ENCODE measurements at regions not wholly inside any gene's neighbourhood (a gene's known extent, or its start where the extent isn't known, plus 50 kb on each side); places are given as distances from the start of the nearest gene placed in this dataset.
"Not testable (repeated sequence)": the region's sequence is repeated elsewhere in the genome, so short reads cannot be mapped to it uniquely, and the experiment has no call there.

DNA sequence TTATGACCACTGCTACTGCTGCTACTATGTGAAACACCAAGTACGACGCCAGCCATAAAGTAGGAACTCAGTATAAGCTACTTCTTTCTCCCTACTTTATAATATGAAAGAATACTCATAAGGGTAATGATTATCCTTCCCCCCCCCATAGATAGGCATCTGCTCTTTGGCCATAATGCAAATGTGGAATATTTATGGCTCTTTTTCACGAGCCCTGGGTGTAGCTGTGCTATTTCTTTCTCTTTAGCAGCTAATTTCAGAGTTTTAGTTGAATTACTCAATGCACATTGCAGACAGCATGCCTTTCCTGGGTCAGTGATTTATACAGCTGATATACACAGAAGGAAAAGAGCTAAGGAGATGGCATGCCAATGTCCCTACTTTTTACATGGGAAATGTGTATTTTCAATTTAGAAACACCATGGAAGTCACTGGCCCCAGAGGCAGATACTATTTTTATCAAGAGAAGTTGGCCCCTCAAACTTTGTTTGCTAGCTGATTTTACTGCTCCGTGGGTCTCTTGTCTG, 234.1 kb upstream of the KIAA1217 start:
- DNase-seq, result no peak

DNA sequence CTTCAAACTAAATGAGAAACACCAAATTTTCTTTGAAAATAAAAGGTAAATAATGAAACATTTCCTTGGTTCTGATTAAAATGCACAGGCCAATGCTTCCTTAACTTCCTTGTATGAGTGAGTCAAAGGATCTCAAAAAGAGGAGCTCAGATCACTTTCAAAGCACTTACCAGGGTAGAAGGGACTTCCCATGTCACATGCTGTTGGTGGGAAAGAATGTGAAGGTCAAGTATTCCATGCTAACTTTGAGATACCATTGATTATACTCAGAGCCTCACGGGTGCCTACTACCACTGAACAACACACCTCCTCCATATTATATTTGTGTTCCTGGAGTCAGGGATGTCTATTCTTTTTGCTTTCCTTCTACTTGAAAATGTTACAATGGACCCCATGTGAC, 233.5 kb upstream of the KIAA1217 start:
- no peak for DNase-seq

- no peak for DNase-seq
Measured at GRCh38 chr10:23976275-23976674, 232.7 kb upstream of the KIAA1217 start.

GRCh38 chr10:23978317-23978716, 230.6 kb upstream of the KIAA1217 start:
- DNase-seq, result no peak

GRCh38 chr10:23980094-23980493, 228.8 kb upstream of the KIAA1217 start:
- DNase-seq, result no peak

DNA sequence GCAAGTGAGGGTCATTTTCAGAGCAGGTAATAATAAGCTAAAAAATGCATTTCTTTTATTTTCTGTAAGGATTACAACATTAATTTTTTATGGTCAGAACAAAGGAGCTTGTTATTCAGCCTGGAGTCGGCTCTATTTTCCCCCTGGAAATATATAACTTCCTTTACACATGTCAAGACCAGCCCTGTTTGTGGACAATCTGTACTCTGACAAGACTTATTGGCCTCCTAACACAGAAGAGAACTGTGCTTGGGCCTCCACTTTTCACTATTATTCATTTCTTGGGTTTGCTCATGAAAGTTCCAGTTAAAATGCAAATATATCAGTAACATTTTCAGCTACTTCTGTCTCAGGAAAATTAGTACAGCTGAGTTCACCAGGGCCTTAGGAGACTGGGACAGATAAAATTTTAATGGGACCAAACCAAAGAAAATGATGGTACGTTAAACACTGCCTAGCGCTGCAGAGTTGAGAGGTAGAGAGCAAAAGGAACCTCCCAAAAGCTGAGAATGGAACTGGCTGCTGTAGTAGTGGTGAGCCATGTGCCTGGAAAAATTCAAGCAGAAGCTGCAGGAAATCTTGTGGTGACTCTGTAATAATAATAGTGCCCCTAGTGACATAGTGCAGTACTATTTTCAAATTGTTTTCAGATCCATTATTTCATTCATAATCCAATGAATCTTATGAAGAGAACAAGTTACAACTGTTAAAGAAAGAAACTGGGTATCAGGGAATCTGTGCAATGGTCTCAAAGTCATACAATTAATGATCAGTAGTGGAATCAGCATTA, 227.2 kb upstream of the KIAA1217 start:
- no peak for DNase-seq

GRCh38 chr10:23984405-23984804, 224.5 kb upstream of the KIAA1217 start:
- not testable (repeated sequence) for DNase-seq

- no peak for DNase-seq
Measured at GRCh38 chr10:23988006-23988405, 220.9 kb upstream of the KIAA1217 start.

GRCh38 chr10:23994459-23995046, 214.4 kb upstream of the KIAA1217 start:
- peak; percentile 59 for DNase-seq

- no peak for DNase-seq
Measured at GRCh38 chr10:23999445-23999844, 209.5 kb upstream of the KIAA1217 start.

- no peak for DNase-seq
Measured at GRCh38 chr10:24000271-24000813, 208.6 kb upstream of the KIAA1217 start.

- no peak for DNase-seq
Measured at GRCh38 chr10:24006741-24007140, 202.2 kb upstream of the KIAA1217 start.

GRCh38 chr10:24007359-24007758, 201.6 kb upstream of the KIAA1217 start:
- no peak for DNase-seq

DNA sequence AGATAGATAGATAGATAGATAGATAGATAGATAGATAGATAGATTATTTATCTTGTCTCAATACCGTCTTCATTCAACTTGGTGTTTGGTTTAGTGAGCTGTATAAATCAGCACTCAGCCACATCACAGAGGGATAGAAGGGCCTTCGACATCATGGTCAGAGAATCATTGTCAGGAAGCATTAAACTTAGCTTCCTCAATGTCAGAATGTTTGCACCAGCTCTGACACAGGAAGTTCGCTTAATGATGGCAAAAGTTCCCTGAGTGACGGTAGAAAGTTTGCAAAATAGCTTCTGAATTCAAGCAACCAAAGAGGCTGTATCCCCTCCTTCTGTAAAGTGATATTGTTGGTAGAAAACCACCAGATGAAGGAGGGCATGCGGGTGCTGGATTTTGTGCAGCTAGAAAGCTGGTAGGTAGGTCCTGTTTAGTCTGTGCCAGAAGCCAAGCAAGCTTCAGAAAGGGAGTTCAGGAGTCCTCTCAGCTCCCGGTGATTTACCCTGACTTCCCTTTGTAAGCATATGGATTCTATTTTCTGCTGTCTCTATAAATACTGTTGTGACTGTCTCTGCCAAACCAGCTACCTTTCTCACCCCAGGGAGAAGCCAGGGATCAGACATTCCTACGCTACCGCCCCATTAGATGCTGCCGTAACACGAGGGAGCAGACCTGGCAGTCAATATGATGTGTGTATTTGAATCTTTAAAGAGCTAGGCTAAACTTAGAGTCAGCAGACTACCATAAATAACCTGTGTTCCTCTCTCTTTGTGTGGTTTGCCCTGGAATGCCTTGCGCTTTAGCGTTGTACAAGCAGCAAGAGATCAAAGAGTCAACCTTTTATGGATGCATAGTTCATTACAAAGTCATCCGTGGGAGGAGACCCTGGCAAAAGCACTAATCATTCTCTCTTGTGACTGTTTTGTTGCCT, 200.5 kb upstream of the KIAA1217 start:
- no peak for DNase-seq

DNA sequence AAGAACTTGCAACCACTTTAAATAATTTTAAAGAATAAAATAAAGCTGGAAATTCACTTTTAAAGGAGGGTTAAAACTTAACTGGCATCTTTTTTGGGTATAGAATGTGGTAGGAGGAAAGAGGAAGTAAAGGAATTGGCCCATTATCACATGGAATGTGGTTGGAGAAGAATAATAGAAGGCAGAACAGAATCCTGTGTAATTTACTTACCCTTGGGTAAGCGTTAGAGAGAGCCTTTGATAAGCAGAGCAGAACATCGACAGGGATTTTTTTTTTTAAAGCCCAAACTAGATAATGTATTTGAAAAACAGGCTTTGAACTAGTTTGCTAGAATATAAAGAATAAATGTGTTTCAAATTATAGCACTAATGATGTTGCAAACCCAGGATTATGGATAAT, 199.8 kb upstream of the KIAA1217 start:
- no peak for DNase-seq

- DNase-seq, result no peak
Measured at GRCh38 chr10:24009736-24010135, 199.2 kb upstream of the KIAA1217 start.

GRCh38 chr10:24010436-24010970, 198.4 kb upstream of the KIAA1217 start:
- no peak for DNase-seq

DNA sequence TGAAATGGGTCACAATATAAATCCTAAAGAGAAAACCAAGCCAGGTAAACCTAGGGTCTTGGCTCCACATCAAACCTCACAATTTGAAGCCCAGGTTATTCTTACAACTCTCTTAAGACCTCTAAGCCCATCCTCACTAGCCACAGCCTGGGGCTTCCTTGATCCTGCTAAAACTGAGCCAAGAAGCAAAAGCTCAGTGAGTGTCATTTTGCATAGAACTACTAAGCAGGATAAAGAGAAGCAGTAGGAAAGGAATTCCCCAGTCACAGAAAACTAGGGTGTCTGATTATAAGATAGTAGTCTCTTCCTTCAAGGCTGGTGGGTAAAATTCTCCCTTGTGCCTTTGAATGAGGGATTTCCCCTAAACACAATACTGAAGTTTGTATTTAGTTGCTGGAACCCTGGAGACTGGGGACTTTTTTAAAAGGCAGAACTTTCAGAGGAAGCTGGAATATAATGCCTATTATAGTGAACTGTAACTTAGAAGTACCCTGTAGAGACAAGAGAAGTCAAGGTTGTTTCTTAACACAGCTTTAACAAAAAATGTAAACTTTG, 196.6 kb upstream of the KIAA1217 start:
- no peak for DNase-seq

DNA sequence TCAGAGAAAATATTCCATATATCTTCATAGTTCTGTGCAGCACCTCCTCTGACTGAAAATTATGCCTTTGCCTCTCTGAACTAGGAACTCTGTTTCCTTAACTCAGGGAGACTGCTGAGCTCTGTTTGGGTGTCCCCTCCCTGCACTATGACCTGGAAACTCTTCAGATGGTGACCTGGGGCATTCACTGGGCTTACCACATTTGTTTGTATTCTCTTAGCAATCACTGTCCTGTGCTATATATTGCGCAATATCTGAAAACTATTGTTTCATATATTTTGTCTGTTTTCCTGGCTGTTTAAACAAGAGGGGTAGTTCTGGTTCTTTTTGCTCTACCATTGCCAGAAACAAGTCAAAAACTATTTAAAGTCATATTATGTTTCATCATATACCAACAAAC, 181.8 kb upstream of the KIAA1217 start:
- no peak for DNase-seq

- no peak for DNase-seq
Measured at GRCh38 chr10:24034571-24034970, 174.4 kb upstream of the KIAA1217 start.

- DNase-seq, result no peak
Measured at GRCh38 chr10:24035761-24036160, 173.2 kb upstream of the KIAA1217 start.

DNA sequence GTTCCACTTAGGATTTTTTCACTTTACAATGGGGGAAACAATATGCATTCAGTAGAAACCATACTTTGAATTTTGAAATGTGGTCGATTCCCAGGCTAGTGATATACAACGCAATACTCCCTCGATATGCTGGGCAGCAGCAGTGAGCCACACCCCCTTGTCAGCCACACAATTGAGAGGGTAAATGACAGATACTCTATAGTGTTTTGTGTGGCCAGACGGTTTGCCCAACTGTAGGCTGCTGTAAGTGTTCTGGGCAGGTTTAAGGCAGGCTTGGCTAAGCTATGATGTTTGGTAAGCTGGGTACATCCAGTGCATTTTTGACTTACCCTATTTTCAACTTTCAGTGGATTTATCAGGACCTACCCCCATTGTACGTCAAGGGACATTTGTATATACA, 169.6 kb upstream of the KIAA1217 start:
- DNase-seq, result no peak

Measured in activated CD4-positive, alpha-beta T cell treated with anti-CD3 and anti-CD28 coated beads, Interleukin-2, Interleukin-6, amounts not matched to agents 100 ng/mL and 50 ng/mL, durations not matched to agents 16 hours and 8 hours (primary cell).